Naive thymus-derived CD4-positive, alpha-beta T cell (primary cell): ENCODE measurements at regions not wholly inside any gene's neighbourhood (a gene's known extent, or its start where the extent isn't known, plus 50 kb on each side); places are given as distances from the start of the nearest gene placed in this dataset.

ENCODE experiments used
- ATAC-seq: fragments of 150-1000 bp; cut with Tn5 transposase; 2 replicates; pipeline ENCODE4 v1.10.0; 2021; ENCODE audit warnings: mild to moderate bottlenecking, moderate library complexity
- CTCF ChIA-PET: fragments of 350-600 bp; sonication (Branson Sonifier 250); formaldehyde crosslinking; loops from one replicate; lab custom pipeline; 2021; ENCODE audit warnings: antibody characterized with exemption; lab: Charles Lee
- POLR2A ChIA-PET: fragments of 350-600 bp; sonication (Branson Sonifier 250); formaldehyde crosslinking; loops from one replicate; lab custom pipeline; 2021; ENCODE audit warnings: antibody characterized with exemption, inconsistent platforms; lab: Charles Lee
- DNase-seq, 9 donors: peaks; one replicate each; pipeline versions ENCODE4 v3.0.0 to v3.0.0-alpha.2; 2020 to 2022; ENCODE audit warnings: mixed read lengths in 1 of 9
- H3K27ac ChIP-seq: one replicate; pipeline ENCODE4 v1.7.0; 2013; ENCODE audit warnings: mild to moderate bottlenecking, low read depth, low read length, moderate library complexity
- H3K27me3 ChIP-seq, 2 donors: one replicate each; pipeline ENCODE4 v1.7.0; 2013; ENCODE audit warnings: low read length in 2 of 2, mild to moderate bottlenecking in 2 of 2, moderate library complexity in 2 of 2; ENCODE audit not compliant: control insufficient read depth in 2 of 2, insufficient read depth in 2 of 2
- H3K36me3 ChIP-seq, 3 experiments: 1 replicate in 2 of 3; 2 replicates in 1 of 3; pipeline ENCODE4 v1.7.0; 2013; ENCODE audit warnings: low read length in 3 of 3, mild to moderate bottlenecking in 3 of 3, moderate library complexity in 1 of 3; ENCODE audit not compliant: insufficient read depth in 3 of 3, control insufficient read depth in 2 of 3
- H3K4me1 ChIP-seq, 2 donors: one replicate each; pipeline ENCODE4 v1.7.0; 2013; ENCODE audit warnings: low read length in 2 of 2, mild to moderate bottlenecking in 2 of 2, moderate library complexity in 1 of 2; ENCODE audit not compliant: control insufficient read depth in 2 of 2, insufficient read depth in 2 of 2
- H3K4me3 ChIP-seq: 2 replicates; pipeline ENCODE4 v1.7.0; 2013; ENCODE audit warnings: mild to moderate bottlenecking, low read length
- H3K9me3 ChIP-seq, 3 experiments: 1 replicate in 2 of 3; 2 replicates in 1 of 3; pipeline ENCODE4 v1.7.0; 2013; ENCODE audit warnings: low read length in 3 of 3; ENCODE audit not compliant: control insufficient read depth in 2 of 3
- H3K27ac Mint-ChIP-seq, 9 donors: one replicate each; pipeline ENCODE4 v1.8.0; 2020 to 2022; ENCODE audit warnings: mixed read lengths in 9 of 9, mild to moderate bottlenecking in 8 of 9, moderate library complexity in 5 of 9, inconsistent platforms in 2 of 9
- H3K27me3 Mint-ChIP-seq, 5 donors: one replicate each; pipeline ENCODE4 v1.8.0; 2021 to 2022; ENCODE audit warnings: mixed read lengths in 5 of 5, mild to moderate bottlenecking in 1 of 5
- H3K36me3 Mint-ChIP-seq, 5 donors: one replicate each; pipeline ENCODE4 v1.8.0; 2020 to 2022; ENCODE audit warnings: mixed read lengths in 5 of 5, mild to moderate bottlenecking in 3 of 5, inconsistent platforms in 1 of 5
- H3K4me1 Mint-ChIP-seq, 7 donors: one replicate each; pipeline ENCODE4 v1.8.0; 2020 to 2022; ENCODE audit warnings: mixed read lengths in 7 of 7, mild to moderate bottlenecking in 3 of 7, inconsistent platforms in 1 of 7
- H3K4me3 Mint-ChIP-seq, 10 donors: one replicate each; pipeline ENCODE4 v1.8.0; 2020 to 2022; ENCODE audit warnings: mild to moderate bottlenecking in 10 of 10, mixed read lengths in 10 of 10, moderate library complexity in 6 of 10, inconsistent platforms in 2 of 10
- H3K9me3 Mint-ChIP-seq, 11 donors: one replicate each; pipeline ENCODE4 v1.8.0; 2020 to 2022; ENCODE audit warnings: mixed read lengths in 11 of 11, mild to moderate bottlenecking in 4 of 11, inconsistent platforms in 1 of 11, moderate library complexity in 1 of 11
- intact Hi-C, 2 donors: fragments of 100-400 bp; cut with micrococcal nuclease; formaldehyde crosslinking; loops; one replicate each; pipeline ENCODE4 v1.15.1; 2023

DNA sequence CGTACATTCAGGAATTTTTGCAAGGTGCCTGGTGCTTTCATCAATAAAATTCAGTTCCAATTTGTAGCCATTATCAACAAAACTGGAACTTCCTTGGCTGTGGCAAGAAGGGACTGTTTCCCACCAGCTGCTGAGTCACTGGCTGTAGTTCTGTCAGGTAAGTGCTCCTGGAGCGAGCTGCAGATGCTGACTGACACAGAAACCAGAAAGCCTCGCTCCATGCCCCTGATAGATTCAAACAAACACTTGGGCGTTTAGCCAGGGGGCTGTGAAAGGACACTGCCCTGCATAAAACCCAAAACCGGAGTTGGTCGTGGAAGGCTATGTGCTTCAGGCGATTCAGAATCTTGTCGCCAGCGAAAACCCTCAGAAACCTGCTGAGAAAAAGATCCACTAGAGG is 188.4 kb upstream of the FAM9B start:
- DNase-seq (no peak), ATAC-seq (no peak)
- Mint-ChIP-seq H3K4me3 (no peak overlapping the region), H3K4me1 (no peaks in the 10 kb centered on the region), H3K9me3 (peaks cover 0 to 5% (median 2%) of the 10 kb centered on the region in 11 donors), H3K27ac (no peak overlapping the region), H3K27me3 (no peaks in the 10 kb centered on the region), H3K36me3 (peaks cover 0 to 4% (median 0%) of the 10 kb centered on the region in 5 donors)
- H3K36me3 ChIP-seq: no peaks in the 10 kb centered on the region
- no peaks in the 10 kb centered on the region for H3K9me3 ChIP-seq
- H3K4me3 ChIP-seq: no peak overlapping the region
- no peak overlapping the region for H3K27ac ChIP-seq
- ChIA-PET CTCF (no interaction called here), POLR2A (no interaction called here)
- intact Hi-C loops: no loop called here
- H3K4me1 ChIP-seq: no peaks in the 10 kb centered on the region
- no peaks in the 10 kb centered on the region for H3K27me3 ChIP-seq

DNA sequence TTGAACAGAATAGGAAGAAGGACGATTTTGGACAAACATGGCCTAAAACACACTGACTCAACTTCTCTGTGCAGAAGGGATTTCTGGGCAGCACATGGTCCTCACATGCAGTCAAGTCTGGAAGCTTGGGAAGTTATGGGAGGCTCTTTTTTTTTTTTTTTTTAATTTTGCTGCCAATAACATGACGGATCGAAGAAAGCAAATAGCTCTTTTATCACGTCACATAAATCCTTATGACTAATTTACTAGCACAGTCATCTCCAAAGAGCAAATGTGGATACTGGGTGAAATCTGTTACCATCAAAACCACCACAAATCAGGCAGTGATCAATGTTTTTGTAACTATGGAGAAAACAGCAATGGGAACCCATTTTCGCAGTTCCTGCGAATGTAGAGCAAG is 193.3 kb upstream of the FAM9B start:
- ChIA-PET POLR2A (no interaction called here), CTCF (no interaction called here)
- H3K27me3 ChIP-seq: no peaks in the 10 kb centered on the region
- no peak overlapping the region for H3K27ac Mint-ChIP-seq
- intact Hi-C loops: no loop called here
- peaks cover 0 to 10% (median 2%) of the 10 kb centered on the region in 11 donors for H3K9me3 Mint-ChIP-seq
- peaks cover 0 to 5% (median 0%) of the 10 kb centered on the region in 5 donors for H3K36me3 Mint-ChIP-seq
- no peak overlapping the region for H3K4me3 Mint-ChIP-seq
- ATAC-seq (no peak), DNase-seq (no peak)
- H3K27ac ChIP-seq: no peak overlapping the region
- no peaks in the 10 kb centered on the region for H3K9me3 ChIP-seq
- peaks cover 0 to 8% (median 0%) of the 10 kb centered on the region in 7 donors for H3K4me1 Mint-ChIP-seq
- H3K36me3 ChIP-seq: no peaks in the 10 kb centered on the region
- H3K27me3 Mint-ChIP-seq: peaks cover 0 to 4% (median 0%) of the 10 kb centered on the region in 5 donors
- H3K4me3 ChIP-seq: no peak overlapping the region
- H3K4me1 ChIP-seq: no peaks in the 10 kb centered on the region

DNA sequence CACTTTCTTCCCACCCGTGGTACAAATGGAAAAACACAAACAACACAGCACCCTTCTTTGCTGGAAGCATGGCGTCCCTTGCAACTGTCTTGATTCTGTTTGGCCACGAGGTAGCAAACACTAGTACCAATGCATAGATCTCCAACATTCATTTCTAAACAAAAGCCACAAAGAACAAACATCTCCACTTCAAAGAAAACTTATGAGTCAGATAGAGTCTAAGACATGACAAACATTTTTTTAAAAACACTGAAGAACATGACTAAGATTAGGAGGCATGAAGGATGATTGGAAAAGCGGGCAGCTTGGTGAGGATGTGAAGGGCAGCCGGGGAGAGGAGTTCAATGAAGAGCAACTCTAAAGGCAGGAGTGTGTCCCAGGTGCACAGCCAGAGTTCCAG is 197.6 kb upstream of the FAM9B start:
- no peak overlapping the region for H3K27ac ChIP-seq
- ChIA-PET POLR2A (no interaction called here), CTCF (no interaction called here)
- intact Hi-C loops: no loop called here
- Mint-ChIP-seq H3K27me3 (peaks cover 0 to 5% (median 0%) of the 10 kb centered on the region in 5 donors), H3K4me3 (no peak overlapping the region), H3K9me3 (peaks cover 0 to 8% (median 0%) of the 10 kb centered on the region in 11 donors), H3K4me1 (peaks cover 0 to 10% (median 0%) of the 10 kb centered on the region in 7 donors), H3K36me3 (peaks cover 0 to 5% (median 0%) of the 10 kb centered on the region in 5 donors), H3K27ac (peak overlapping the region in 1 of 9 donors; percentile 70)
- no peak overlapping the region for H3K4me3 ChIP-seq
- H3K27me3 ChIP-seq: no peaks in the 10 kb centered on the region
- ATAC-seq (no peak), DNase-seq (no peak)
- no peaks in the 10 kb centered on the region for H3K36me3 ChIP-seq
- H3K9me3 ChIP-seq: no peaks in the 10 kb centered on the region
- H3K4me1 ChIP-seq: no peaks in the 10 kb centered on the region

DNA sequence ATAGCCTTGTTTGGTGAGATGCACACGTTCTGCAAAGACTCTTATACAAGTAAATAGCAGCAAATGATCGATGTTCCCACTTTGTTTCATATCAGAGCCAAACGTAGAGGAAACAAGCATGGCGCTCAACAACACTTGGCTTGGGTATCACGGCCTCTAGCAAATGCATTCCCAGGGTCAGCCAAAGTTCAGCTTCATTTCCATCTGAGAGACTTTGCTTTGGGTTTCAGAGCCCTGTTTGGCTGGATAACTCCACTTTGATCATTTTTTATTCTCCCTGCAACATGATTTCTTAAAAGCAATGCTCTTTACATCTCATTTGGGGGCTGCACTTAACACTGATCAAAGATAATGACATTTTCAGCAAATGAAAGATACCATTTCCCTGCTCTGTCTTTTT is 199.2 kb upstream of the FAM9B start:
- H3K36me3 ChIP-seq: no peaks in the 10 kb centered on the region
- no peak overlapping the region for H3K4me3 ChIP-seq
- no peaks in the 10 kb centered on the region for H3K4me1 ChIP-seq
- no peak overlapping the region for H3K27ac Mint-ChIP-seq
- H3K9me3 ChIP-seq: no peaks in the 10 kb centered on the region
- DNase-seq (no peak), ATAC-seq (no peak)
- H3K9me3 Mint-ChIP-seq: peaks cover 0 to 8% (median 0%) of the 10 kb centered on the region in 11 donors
- intact Hi-C loops: no loop called here
- no peak overlapping the region for H3K4me3 Mint-ChIP-seq
- peaks cover 0 to 10% (median 0%) of the 10 kb centered on the region in 7 donors for H3K4me1 Mint-ChIP-seq
- no peaks in the 10 kb centered on the region for H3K27me3 ChIP-seq
- H3K36me3 Mint-ChIP-seq: peaks cover 0 to 5% (median 0%) of the 10 kb centered on the region in 5 donors
- H3K27me3 Mint-ChIP-seq: peaks cover 0 to 5% (median 0%) of the 10 kb centered on the region in 5 donors
- no peak overlapping the region for H3K27ac ChIP-seq
- ChIA-PET POLR2A (no interaction called here), CTCF (no interaction called here)

DNA sequence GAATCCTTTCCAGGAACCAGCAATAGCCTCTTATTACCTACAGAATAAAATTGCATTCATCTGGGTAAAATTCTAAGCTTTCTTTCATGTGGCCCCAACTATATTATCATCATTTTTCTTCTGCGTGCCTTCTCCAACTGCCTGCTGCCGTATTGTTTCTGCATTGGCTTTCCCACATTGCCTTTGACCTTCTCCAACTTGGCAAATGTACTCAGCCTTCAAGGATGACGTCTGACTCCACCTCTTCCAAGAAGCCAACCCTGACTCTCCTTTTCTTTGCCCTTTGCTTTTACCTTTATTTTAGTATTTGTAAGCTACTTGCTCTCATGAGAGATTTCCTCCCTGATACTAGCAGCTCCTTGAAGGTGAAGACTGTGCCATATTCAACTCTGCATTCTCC is 200.4 kb upstream of the FAM9B start:
- H3K9me3 ChIP-seq: no peaks in the 10 kb centered on the region
- H3K36me3 Mint-ChIP-seq: peaks cover 0 to 5% (median 0%) of the 10 kb centered on the region in 5 donors
- H3K9me3 Mint-ChIP-seq: peaks cover 0 to 8% (median 0%) of the 10 kb centered on the region in 11 donors
- ChIA-PET CTCF (no interaction called here), POLR2A (no interaction called here)
- no peak for DNase-seq
- peaks cover 0 to 10% (median 0%) of the 10 kb centered on the region in 7 donors for H3K4me1 Mint-ChIP-seq
- H3K27me3 ChIP-seq: no peaks in the 10 kb centered on the region
- H3K27ac ChIP-seq: no peak overlapping the region
- H3K4me3 ChIP-seq: no peak overlapping the region
- peaks cover 0 to 5% (median 0%) of the 10 kb centered on the region in 5 donors for H3K27me3 Mint-ChIP-seq
- H3K36me3 ChIP-seq: no peaks in the 10 kb centered on the region
- no peaks in the 10 kb centered on the region for H3K4me1 ChIP-seq
- H3K27ac Mint-ChIP-seq: peak overlapping the region in 1 of 9 donors; percentile 63
- H3K4me3 Mint-ChIP-seq: no peak overlapping the region
- intact Hi-C loops: no loop called here
- ATAC-seq: no peak

DNA sequence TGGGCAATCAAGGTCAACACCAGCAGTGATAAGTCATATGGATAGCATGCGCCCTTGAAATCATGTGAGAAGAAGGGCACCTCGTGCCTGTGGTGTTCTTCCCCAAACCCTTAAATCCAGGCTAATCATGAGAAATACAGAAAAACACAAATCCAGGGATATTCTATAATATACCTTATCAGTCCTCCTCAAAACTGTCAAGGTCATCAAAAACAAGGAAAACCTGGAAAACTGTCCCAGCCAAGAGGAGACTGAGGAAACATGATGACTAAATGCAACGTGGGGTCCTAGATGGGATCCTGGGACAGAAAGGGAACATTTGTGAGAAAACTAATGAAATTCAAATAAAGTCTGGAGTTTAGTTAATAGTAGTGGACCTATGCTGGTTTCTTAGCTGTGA is 201.8 kb upstream of the FAM9B start:
- Histone ChIP-seq H3K9me3 (no peaks in the 10 kb centered on the region), H3K4me3 (no peak overlapping the region), H3K36me3 (no peaks in the 10 kb centered on the region), H3K27me3 (no peaks in the 10 kb centered on the region), H3K27ac (no peak overlapping the region), H3K4me1 (no peaks in the 10 kb centered on the region)
- Mint-ChIP-seq H3K4me3 (no peak overlapping the region), H3K27me3 (peaks cover 0 to 7% (median 0%) of the 10 kb centered on the region in 5 donors), H3K9me3 (peaks cover 0 to 4% (median 0%) of the 10 kb centered on the region in 11 donors), H3K27ac (no peak overlapping the region), H3K36me3 (peaks cover 0 to 5% (median 0%) of the 10 kb centered on the region in 5 donors), H3K4me1 (peaks cover 0 to 8% (median 0%) of the 10 kb centered on the region in 7 donors)
- ChIA-PET CTCF (no interaction called here), POLR2A (no interaction called here)
- DNase-seq: no peak
- ATAC-seq: no peak
- intact Hi-C loops: no loop called here

DNA sequence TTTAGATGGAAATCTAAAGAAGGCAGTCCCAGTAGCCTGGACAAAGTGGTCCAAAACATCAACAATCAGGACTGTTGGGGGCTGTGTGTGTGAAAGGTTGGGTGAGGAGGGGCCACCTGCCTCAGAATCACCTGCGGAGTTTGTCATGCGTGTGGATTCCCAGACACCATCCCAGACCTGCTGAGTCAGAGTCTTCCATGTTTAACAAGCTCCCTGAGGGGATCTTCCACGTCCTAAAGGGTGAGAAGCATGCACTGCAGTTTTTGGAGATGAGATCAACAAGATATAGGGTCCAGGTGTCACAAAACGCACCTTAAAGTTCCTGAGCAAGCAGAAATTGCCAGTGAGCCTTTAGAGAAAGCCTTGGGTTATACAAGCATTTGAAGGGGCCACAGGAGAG is 207.0 kb upstream of the FAM9B start:
- ChIA-PET POLR2A (no interaction called here), CTCF (no interaction called here)

More for the DNA sequence above, 207.0 kb upstream of the FAM9B start:
- DNase-seq (no peak), ATAC-seq (no peak)
- Mint-ChIP-seq H3K27ac (no peak overlapping the region), H3K9me3 (no peaks in the 10 kb centered on the region), H3K4me3 (no peak overlapping the region), H3K27me3 (peaks cover 0 to 2% (median 0%) of the 10 kb centered on the region in 5 donors), H3K4me1 (no peaks in the 10 kb centered on the region), H3K36me3 (no peaks in the 10 kb centered on the region)
- Histone ChIP-seq H3K4me3 (no peak overlapping the region), H3K4me1 (no peaks in the 10 kb centered on the region), H3K36me3 (no peaks in the 10 kb centered on the region), H3K27me3 (no peaks in the 10 kb centered on the region), H3K27ac (no peak overlapping the region), H3K9me3 (no peaks in the 10 kb centered on the region)
- intact Hi-C loops: loop anchor here in 1 of 2 donors (10.0 kb wide), 1 partner anchor 74 kb away; no protein-coding TSS in a partner anchor
